ENCODE measurements at regions not wholly inside any gene's neighbourhood (a gene's known extent, or its start where the extent isn't known, plus 50 kb on each side); places are given as distances from the start of the nearest gene placed in this dataset.

DNA sequence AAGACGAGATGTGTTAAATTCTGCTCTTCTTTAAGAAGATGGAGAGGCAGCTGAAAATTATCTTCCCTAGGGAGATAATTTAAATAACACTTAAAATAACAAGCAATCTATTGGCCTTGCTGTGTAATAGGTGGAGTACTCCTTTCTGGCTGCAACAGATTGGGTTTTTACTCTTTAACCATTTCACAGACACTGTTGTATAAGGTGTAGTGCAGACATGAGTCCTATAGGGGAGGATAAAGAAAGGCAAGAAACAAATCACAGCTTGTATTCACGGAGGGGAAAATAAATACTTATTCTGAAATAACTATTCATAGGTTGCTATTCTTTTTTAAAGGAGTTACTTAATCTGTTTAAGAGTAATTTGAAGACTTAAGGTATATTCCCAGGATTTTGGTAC lies 252.0 kb downstream of the ZPLD1 start:
- intact Hi-C loops (cut with micrococcal nuclease; ENCODE audit: unreplicated experiment) (no loop called here), in situ Hi-C loops (cut with HindIII; ENCODE audit: low pct_unique_long_range_greater_than_20kb, low sequenced_read_pairs) (no loop called here)
- BruUV-seq (replicated peaks): no TSS peak
- no peaks in the 10 kb centered on the region for H3K27me3 ChIP-seq (ENCODE audit: control insufficient read depth, insufficient read depth, low read length)
- no peaks in the 10 kb centered on the region for H3K36me3 ChIP-seq (ENCODE audit: control insufficient read depth, insufficient read depth, low read length)
- no peak for ATAC-seq
- no peaks in the 10 kb centered on the region for H3K9me3 ChIP-seq (ENCODE audit: control insufficient read depth, insufficient read depth, low read depth, low read length)
- ChIA-PET CTCF (no interaction called here), POLR2A (interaction anchor here (0.7 kb wide), 1 partner anchor 31 kb away, joined by 3 read pairs; no protein-coding TSS in a partner anchor)
- TF ChIP-seq SIN3A (IDR thresholded peaks at IDR 0.05; ENCODE audit: borderline replicate concordance, insufficient read depth, low read depth, low read length): no peak
- no peak for TF ChIP-seq TCF7L2 (IDR thresholded peaks at IDR 0.05; ENCODE audit: low read depth, low read length)
- no peak for TF ChIP-seq POLR2AphosphoS5 (IDR thresholded peaks at IDR 0.05; ENCODE audit: low read depth, low read length)
- TF ChIP-seq, protein P1, sequence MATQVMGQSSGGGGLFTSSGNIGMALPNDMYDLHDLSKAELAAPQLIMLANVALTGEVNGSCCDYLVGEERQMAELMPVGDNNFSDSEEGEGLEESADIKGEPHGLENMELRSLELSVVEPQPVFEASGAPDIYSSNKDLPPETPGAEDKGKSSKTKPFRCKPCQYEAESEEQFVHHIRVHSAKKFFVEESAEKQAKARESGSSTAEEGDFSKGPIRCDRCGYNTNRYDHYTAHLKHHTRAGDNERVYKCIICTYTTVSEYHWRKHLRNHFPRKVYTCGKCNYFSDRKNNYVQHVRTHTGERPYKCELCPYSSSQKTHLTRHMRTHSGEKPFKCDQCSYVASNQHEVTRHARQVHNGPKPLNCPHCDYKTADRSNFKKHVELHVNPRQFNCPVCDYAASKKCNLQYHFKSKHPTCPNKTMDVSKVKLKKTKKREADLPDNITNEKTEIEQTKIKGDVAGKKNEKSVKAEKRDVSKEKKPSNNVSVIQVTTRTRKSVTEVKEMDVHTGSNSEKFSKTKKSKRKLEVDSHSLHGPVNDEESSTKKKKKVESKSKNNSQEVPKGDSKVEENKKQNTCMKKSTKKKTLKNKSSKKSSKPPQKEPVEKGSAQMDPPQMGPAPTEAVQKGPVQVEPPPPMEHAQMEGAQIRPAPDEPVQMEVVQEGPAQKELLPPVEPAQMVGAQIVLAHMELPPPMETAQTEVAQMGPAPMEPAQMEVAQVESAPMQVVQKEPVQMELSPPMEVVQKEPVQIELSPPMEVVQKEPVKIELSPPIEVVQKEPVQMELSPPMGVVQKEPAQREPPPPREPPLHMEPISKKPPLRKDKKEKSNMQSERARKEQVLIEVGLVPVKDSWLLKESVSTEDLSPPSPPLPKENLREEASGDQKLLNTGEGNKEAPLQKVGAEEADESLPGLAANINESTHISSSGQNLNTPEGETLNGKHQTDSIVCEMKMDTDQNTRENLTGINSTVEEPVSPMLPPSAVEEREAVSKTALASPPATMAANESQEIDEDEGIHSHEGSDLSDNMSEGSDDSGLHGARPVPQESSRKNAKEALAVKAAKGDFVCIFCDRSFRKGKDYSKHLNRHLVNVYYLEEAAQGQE (IDR thresholded peaks at IDR 0.05; ENCODE audit: insufficient read depth in 1 of 2, low read depth in 2 of 2, low read length in 1 of 2): no peak
- TF ChIP-seq, protein P2, sequence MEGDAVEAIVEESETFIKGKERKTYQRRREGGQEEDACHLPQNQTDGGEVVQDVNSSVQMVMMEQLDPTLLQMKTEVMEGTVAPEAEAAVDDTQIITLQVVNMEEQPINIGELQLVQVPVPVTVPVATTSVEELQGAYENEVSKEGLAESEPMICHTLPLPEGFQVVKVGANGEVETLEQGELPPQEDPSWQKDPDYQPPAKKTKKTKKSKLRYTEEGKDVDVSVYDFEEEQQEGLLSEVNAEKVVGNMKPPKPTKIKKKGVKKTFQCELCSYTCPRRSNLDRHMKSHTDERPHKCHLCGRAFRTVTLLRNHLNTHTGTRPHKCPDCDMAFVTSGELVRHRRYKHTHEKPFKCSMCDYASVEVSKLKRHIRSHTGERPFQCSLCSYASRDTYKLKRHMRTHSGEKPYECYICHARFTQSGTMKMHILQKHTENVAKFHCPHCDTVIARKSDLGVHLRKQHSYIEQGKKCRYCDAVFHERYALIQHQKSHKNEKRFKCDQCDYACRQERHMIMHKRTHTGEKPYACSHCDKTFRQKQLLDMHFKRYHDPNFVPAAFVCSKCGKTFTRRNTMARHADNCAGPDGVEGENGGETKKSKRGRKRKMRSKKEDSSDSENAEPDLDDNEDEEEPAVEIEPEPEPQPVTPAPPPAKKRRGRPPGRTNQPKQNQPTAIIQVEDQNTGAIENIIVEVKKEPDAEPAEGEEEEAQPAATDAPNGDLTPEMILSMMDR (IDR thresholded peaks at IDR 0.05): no peak
- H3K27ac ChIP-seq (ENCODE audit: low read length): no peak overlapping the region
- no peak for DNase-seq (ENCODE audit: low read depth, low spot score)
- no peak overlapping the region for H3K4me3 ChIP-seq (ENCODE audit: low read depth in 2 of 2, low read length in 2 of 2)
- no peaks in the 10 kb centered on the region for H3K4me1 ChIP-seq (ENCODE audit: control insufficient read depth, insufficient read depth, low read length)

DNA sequence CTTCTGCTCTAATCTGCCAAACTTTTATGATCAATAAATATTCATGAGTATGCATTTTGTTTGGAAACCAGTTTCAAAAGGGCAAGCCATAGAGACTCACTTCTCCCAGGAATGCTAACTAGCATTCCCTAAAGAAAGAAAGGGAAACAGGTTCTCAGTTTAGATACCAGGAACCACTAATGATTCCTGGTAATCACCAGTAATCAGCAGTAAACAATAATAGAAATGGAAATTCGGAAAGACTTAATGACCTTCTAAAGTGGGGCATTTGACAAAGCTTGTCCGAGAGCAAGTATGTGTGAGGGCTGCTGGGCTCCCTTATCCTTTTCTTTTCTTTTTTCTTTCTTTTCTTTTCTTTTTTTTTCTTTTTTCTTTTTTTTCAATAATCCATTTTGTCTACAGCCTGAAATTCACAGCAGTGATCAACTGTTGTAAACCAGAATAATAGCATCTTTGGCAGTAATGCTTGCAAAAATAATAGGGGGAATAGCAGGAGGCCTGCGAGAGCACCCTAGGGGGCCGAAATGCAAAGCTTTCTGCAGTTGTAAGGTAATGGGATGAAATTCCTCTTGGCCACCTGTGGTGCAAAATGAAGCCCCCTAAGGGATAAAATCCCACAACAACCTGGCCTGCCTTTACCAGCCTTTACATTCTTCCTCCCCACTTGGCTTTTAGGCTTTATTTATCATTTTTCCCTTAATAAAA lies 253.2 kb downstream of the ZPLD1 start:
- ChIA-PET CTCF (no interaction called here), POLR2A (no interaction called here)
- in situ Hi-C loops (cut with HindIII; ENCODE audit: low pct_unique_long_range_greater_than_20kb, low sequenced_read_pairs) (no loop called here), intact Hi-C loops (cut with micrococcal nuclease; ENCODE audit: unreplicated experiment) (no loop called here)
- TF ChIP-seq POLR2AphosphoS5 (IDR thresholded peaks at IDR 0.05; ENCODE audit: low read depth, low read length): no peak
- no peak for TF ChIP-seq SIN3A (IDR thresholded peaks at IDR 0.05; ENCODE audit: borderline replicate concordance, insufficient read depth, low read depth, low read length)
- TF ChIP-seq, protein P2 (IDR thresholded peaks at IDR 0.05): no peak
- TF ChIP-seq TCF7L2 (IDR thresholded peaks at IDR 0.05; ENCODE audit: low read depth, low read length): no peak
- TF ChIP-seq, protein P1 (IDR thresholded peaks at IDR 0.05; ENCODE audit: insufficient read depth in 1 of 2, low read depth in 2 of 2, low read length in 1 of 2): no peak
- DNase-seq (ENCODE audit: low read depth, low spot score): no peak
- no peaks in the 10 kb centered on the region for H3K9me3 ChIP-seq (ENCODE audit: control insufficient read depth, insufficient read depth, low read depth, low read length)
- no peak for ATAC-seq
- no peaks in the 10 kb centered on the region for H3K27me3 ChIP-seq (ENCODE audit: control insufficient read depth, insufficient read depth, low read length)
- no peak overlapping the region for H3K27ac ChIP-seq (ENCODE audit: low read length)
- H3K36me3 ChIP-seq (ENCODE audit: control insufficient read depth, insufficient read depth, low read length): no peaks in the 10 kb centered on the region
- H3K4me3 ChIP-seq (ENCODE audit: low read depth in 2 of 2, low read length in 2 of 2): no peak overlapping the region
- BruUV-seq (replicated peaks): no TSS peak
- no peaks in the 10 kb centered on the region for H3K4me1 ChIP-seq (ENCODE audit: control insufficient read depth, insufficient read depth, low read length)
